GM12878 (cell line): ENCODE measurements at regions not wholly inside any gene's neighbourhood (a gene's known extent, or its start where the extent isn't known, plus 50 kb on each side); places are given as distances from the start of the nearest gene placed in this dataset.

Experiments used
- ATAC-seq: fragments of 200-7000 bp; cut with Tn5 transposase; 3 replicates; pipeline ENCODE4 v1.9.1; 2020; ENCODE audit warnings: mild to moderate bottlenecking, moderate library complexity
- BruUV-seq: library from RNA; stranded (reverse); fragments of 400-500 nt; replicated peaks from 2 replicates; lab custom pipeline; 2021; lab: Mats Ljungman, UMichigan
- CTCF ChIA-PET: fragments of 300-600 bp; sonication (Branson Sonifier 250); formaldehyde crosslinking; extraction: SDS; loops from one replicate; lab custom pipeline; 2021; ENCODE audit warnings: inconsistent platforms; lab: Yijun Ruan, JAX
- POLR2A ChIA-PET: fragments of 350-600 bp; formaldehyde crosslinking; extraction: SDS; loops from one replicate; lab custom pipeline; 2021; ENCODE audit warnings: inconsistent platforms; lab: Charles Lee
- RAD21 ChIA-PET: fragments of 300-600 bp; sonication (Branson Sonifier 250); formaldehyde crosslinking; loops from one replicate; lab custom pipeline; 2023; ENCODE audit warnings: antibody characterized with exemption; ENCODE audit not compliant: unreplicated experiment; lab: Charles Lee
- SMC1A ChIA-PET: fragments of 300-600 bp; sonication (Branson Sonifier 250); formaldehyde crosslinking; loops from one replicate; lab custom pipeline; 2023; ENCODE audit not compliant: unreplicated experiment, uncharacterized antibody; lab: Charles Lee
- DNase-seq: peaks from one replicate; pipeline ENCODE4 v3.0.0-alpha.2; 2011; ENCODE audit warnings: low read depth, low spot score
- FAIRE-seq: peaks from 3 replicates; lab custom pipeline; 2011; peaks lifted over from hg19 to GRCh38; lab: Jason Lieb, UNC
- H2AFZ ChIP-seq: 2 replicates; pipeline ENCODE4 v1.6.0; 2011; ENCODE audit warnings: low read depth, low read length, control low read depth; ENCODE audit not compliant: control insufficient read depth
- H3K27ac ChIP-seq: 2 replicates; pipeline ENCODE4 v1.5.1; 2011; ENCODE audit warnings: control low read depth; ENCODE audit not compliant: control insufficient read depth, insufficient read depth
- H3K27me3 ChIP-seq, 2 experiments: replicated peaks in 1 of 2; 2 replicates each; pipeline versions ENCODE4 v1.6.0 to v1.6.1; 2011; ENCODE audit warnings: low read length in 1 of 2; ENCODE audit not compliant: control insufficient read depth in 2 of 2, insufficient read depth in 2 of 2
- H3K36me3 ChIP-seq, 2 experiments: 2 replicates each; pipeline ENCODE4 v1.5.1; 2011; ENCODE audit warnings: low read length in 1 of 2; ENCODE audit not compliant: control insufficient read depth in 2 of 2, insufficient read depth in 2 of 2
- H3K4me1 ChIP-seq: 2 replicates; pipeline ENCODE4 v1.6.1; 2011; ENCODE audit warnings: mild to moderate bottlenecking, low read length, moderate library complexity, mixed read lengths; ENCODE audit not compliant: control insufficient read depth, insufficient read depth
- H3K4me2 ChIP-seq: 2 replicates; pipeline ENCODE4 v1.6.0; 2011; ENCODE audit warnings: control low read depth; ENCODE audit not compliant: control insufficient read depth, insufficient read depth
- H3K4me3 ChIP-seq: fragments of 200-600 bp; sonication (generic); 2 replicates; pipeline ENCODE4 v1.5.1; 2016
- H3K79me2 ChIP-seq: 2 replicates; pipeline ENCODE4 v1.6.0; 2011; ENCODE audit warnings: low read length; ENCODE audit not compliant: control insufficient read depth, insufficient read depth
- H3K9ac ChIP-seq: 2 replicates; pipeline ENCODE4 v1.8.0; 2011; ENCODE audit warnings: low read length, control low read depth, mixed read lengths; ENCODE audit not compliant: control insufficient read depth, insufficient read depth
- H3K9me3 ChIP-seq: replicated peaks from 3 replicates; pipeline ENCODE4 v1.5.1; 2011; ENCODE audit warnings: mild to moderate bottlenecking, low read length; ENCODE audit not compliant: control insufficient read depth, insufficient read depth
- H4K20me1 ChIP-seq: 2 replicates; pipeline ENCODE4 v1.6.0; 2011; ENCODE audit not compliant: control insufficient read depth, insufficient read depth
- CBX5 ChIP-seq: sonication (generic); IDR thresholded peaks from 2 replicates; pipeline ENCODE4 v1.6.1; 2016; ENCODE audit warnings: low read depth, moderate library complexity, mild to moderate bottlenecking, inconsistent platforms
- CTCF ChIP-seq, 3 experiments: IDR thresholded peaks in 2 of 3; conservative IDR thresholded peaks in 1 of 3; 2 replicates each; pipeline ENCODE4 v1.5.1; 2011; ENCODE audit warnings: low read depth in 3 of 3, low read length in 3 of 3, mild to moderate bottlenecking in 3 of 3, control low read depth in 2 of 3, moderate library complexity in 2 of 3, inconsistent platforms in 1 of 3, mixed read lengths in 1 of 3; ENCODE audit not compliant: control insufficient read depth in 2 of 3, insufficient read depth in 1 of 3; ENCODE audit errors: extremely low read depth in 1 of 3
- E2F4 ChIP-seq: IDR thresholded peaks from 2 replicates; pipeline ENCODE4 v1.6.1; 2012; ENCODE audit warnings: low read depth, low read length, improper control_type of control experiment
- HSF1 ChIP-seq: fragments of 150-350 bp; IDR thresholded peaks from 2 replicates; pipeline ENCODE4 v1.6.1; 2014; ENCODE audit warnings: mild to moderate bottlenecking, low read depth, low read length
- MEF2B ChIP-seq: fragments of 450-650 bp; IDR thresholded peaks from 2 replicates; pipeline ENCODE4 v1.6.1; 2018; ENCODE audit warnings: mild to moderate bottlenecking, moderate library complexity; ENCODE audit not compliant: partially characterized antibody, poor library complexity, severe bottlenecking
- MLLT1 ChIP-seq: fragments of 450-650 bp; IDR thresholded peaks from 2 replicates; pipeline ENCODE4 v1.6.1; 2016; ENCODE audit warnings: mild to moderate bottlenecking
- MXI1 ChIP-seq: fragments of 150-350 bp; IDR thresholded peaks from 2 replicates; pipeline ENCODE4 v1.6.1; 2011; ENCODE audit warnings: low read depth, mild to moderate bottlenecking, inconsistent platforms, low read length, improper control_type of control experiment
- NFYA ChIP-seq: IDR thresholded peaks from 2 replicates; pipeline ENCODE4 v1.6.1; 2011; ENCODE audit warnings: low read depth, mild to moderate bottlenecking, low read length, improper control_type of control experiment, borderline replicate concordance
- NFYB ChIP-seq: IDR thresholded peaks from 2 replicates; pipeline ENCODE4 v1.6.1; 2011; ENCODE audit warnings: low read depth, mild to moderate bottlenecking, low read length, improper control_type of control experiment, moderate library complexity; ENCODE audit not compliant: insufficient read depth
- RFX5 ChIP-seq: IDR thresholded peaks from 2 replicates; pipeline ENCODE4 v1.6.1; 2011; ENCODE audit warnings: low read depth, low read length, improper control_type of control experiment
- TCF7 ChIP-seq: IDR thresholded peaks from 2 replicates; pipeline ENCODE4 v1.6.1; 2014; ENCODE audit warnings: antibody characterized with exemption, borderline replicate concordance
- WRNIP1 ChIP-seq: IDR thresholded peaks from 2 replicates; pipeline ENCODE4 v1.6.1; 2011; ENCODE audit warnings: low read depth, low read length, improper control_type of control experiment, borderline replicate concordance
- WGBS: methylation state at CpG from one replicate; pipeline ENCODE4 v1.1.6; 2016; ENCODE audit warnings: low lambda C conversion rate; ENCODE audit not compliant: insufficient replicate concordance, insufficient coverage; ENCODE audit errors: missing lambda C conversion rate; 5-methylcytosine and 5-hydroxymethylcytosine counted together
- in situ Hi-C: fragments of 300-500 bp; cut with MboI; formaldehyde crosslinking; loops from 9 replicates; pipeline ENCODE4 v1.14.3; 2018; ENCODE audit warnings: mixed read lengths
- intact Hi-C: fragments of 100-400 bp; cut with micrococcal nuclease; formaldehyde crosslinking; loops from one replicate; pipeline ENCODE4 v1.14.2; 2022; ENCODE audit not compliant: unreplicated experiment

GRCh38 chr1:34290831-34291230 is 114.1 kb downstream of the C1orf94 start:
- no peak overlapping the region for H2AFZ ChIP-seq
- no peaks in the 10 kb centered on the region for H3K9me3 ChIP-seq
- SMC1A ChIA-PET, result interaction anchor here (1.2 to 1.7 kb wide), 2 partner anchors 22 to 307 kb away, joined by 3 read pairs; no protein-coding TSS in a partner anchor
- CTCF ChIA-PET, result interaction anchor here (0.5 kb wide), 1 partner anchor 333 kb away, joined by 3 read pairs; no protein-coding TSS in a partner anchor
- 7% methylated on average over 2 of the region's 2 CpGs for WGBS
- intact Hi-C loops, result no loop called here
- RAD21 ChIA-PET, result no interaction called here
- no peaks in the 10 kb centered on the region for H3K4me1 ChIP-seq
- no peak overlapping the region for H3K9ac ChIP-seq
- TF ChIP-seq TCF7 (no peak), MEF2B (no peak), NFYA (no peak), MXI1 (no peak), NFYB (no peak), WRNIP1 (no peak)
- in situ Hi-C loops, result no loop called here
- POLR2A ChIA-PET, result no interaction called here
- FAIRE-seq (no peak), DNase-seq (no peak), ATAC-seq (no peak)
- H3K27me3 ChIP-seq, result no peaks in the 10 kb centered on the region; a peak in 1 of 4 replicates
- no peak overlapping the region for H3K4me3 ChIP-seq
- H3K27ac ChIP-seq, result no peak overlapping the region
- no TSS peak for BruUV-seq
- no peaks in the 10 kb centered on the region for H4K20me1 ChIP-seq
- H3K4me2 ChIP-seq, result no peak overlapping the region
- no peaks in the 10 kb centered on the region for H3K79me2 ChIP-seq
- no peaks in the 10 kb centered on the region for H3K36me3 ChIP-seq

GRCh38 chr1:34292472-34292871 is 115.8 kb downstream of the C1orf94 start:
- Histone ChIP-seq H3K79me2 (no peaks in the 10 kb centered on the region), H3K4me3 (no peak overlapping the region), H3K4me1 (no peaks in the 10 kb centered on the region), H3K27me3 (no peaks in the 10 kb centered on the region), H3K27ac (no peak overlapping the region), H3K4me2 (no peak overlapping the region), H4K20me1 (no peaks in the 10 kb centered on the region), H3K9me3 (no peaks in the 10 kb centered on the region; the same call in 2 of the 3 replicates), H3K36me3 (no peaks in the 10 kb centered on the region), H2AFZ (no peak overlapping the region), H3K9ac (no peak overlapping the region)
- no peak for FAIRE-seq
- in situ Hi-C loops, result no loop called here
- ChIA-PET RAD21 (no interaction called here), POLR2A (no interaction called here), SMC1A (no interaction called here), CTCF (interaction anchor here (1.1 kb wide), 1 partner anchor 167 kb away, joined by 3 read pairs; no protein-coding TSS in a partner anchor)
- WGBS, result 0% methylated on average over 2 of the region's 2 CpGs
- intact Hi-C loops, result no loop called here
- BruUV-seq, result no TSS peak
- no peak for DNase-seq
- ATAC-seq, result no peak
- TF ChIP-seq HSF1 (no peak), RFX5 (no peak), CTCF (IDR thresholded peaks at IDR 0.05 in 2 of 3, conservative IDR thresholded peaks at IDR 0.05 in 1 of 3; ENCODE audit: control insufficient read depth in 2 of 3, extremely low read depth in 1 of 3, insufficient read depth in 1 of 3, low read depth in 3 of 3, low read length in 3 of 3) (peak; percentile 25 to 30 (median 29); a peak in 4 of 6 replicates), MEF2B (no peak), E2F4 (no peak), MLLT1 (no peak), CBX5 (no peak)
